ENCODE measurements at regions not wholly inside any gene's neighbourhood (a gene's known extent, or its start where the extent isn't known, plus 50 kb on each side); places are given as distances from the start of the nearest gene placed in this dataset.

DNA sequence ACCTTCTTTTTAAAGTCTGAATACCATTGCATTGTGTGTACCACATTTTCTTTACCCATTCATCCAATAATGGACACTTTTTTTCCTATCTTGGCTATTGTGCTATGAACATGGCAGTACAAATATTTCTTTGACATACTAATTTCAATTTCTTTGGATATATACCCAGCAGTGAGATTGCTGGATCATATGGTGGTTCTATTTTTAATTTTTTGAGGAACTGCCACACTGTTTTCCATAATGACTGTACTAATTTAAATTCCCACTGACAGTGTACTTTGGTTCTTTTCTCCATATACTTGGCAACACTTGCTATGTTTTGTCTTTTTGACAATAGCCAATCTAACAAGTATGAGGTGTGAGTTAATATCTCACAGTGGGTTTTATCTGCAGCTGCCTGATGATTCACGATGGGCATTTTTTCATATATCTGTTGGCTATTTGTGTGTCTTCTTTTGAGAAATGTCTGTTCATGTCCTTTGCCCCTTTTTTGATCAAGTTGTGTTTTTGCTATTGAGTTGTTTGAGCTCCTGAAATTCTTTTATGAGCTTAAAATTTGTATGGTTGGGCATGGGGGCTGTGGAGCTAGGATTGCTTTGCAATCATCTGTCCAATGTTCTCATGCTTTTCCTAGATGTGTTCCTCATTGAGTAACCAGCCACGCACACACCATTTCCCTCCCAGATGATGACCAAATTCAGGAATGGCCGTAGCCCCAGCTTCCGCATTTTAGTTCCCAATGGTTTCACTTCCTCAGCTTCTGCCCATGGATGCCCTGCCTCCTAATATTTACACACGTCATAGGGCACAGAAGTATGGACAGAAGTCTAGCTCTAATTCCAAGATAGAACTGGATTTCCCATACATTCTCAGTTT lies 380.0 kb upstream of the SGCG start:
- TF ChIP-seq, protein P1, sequence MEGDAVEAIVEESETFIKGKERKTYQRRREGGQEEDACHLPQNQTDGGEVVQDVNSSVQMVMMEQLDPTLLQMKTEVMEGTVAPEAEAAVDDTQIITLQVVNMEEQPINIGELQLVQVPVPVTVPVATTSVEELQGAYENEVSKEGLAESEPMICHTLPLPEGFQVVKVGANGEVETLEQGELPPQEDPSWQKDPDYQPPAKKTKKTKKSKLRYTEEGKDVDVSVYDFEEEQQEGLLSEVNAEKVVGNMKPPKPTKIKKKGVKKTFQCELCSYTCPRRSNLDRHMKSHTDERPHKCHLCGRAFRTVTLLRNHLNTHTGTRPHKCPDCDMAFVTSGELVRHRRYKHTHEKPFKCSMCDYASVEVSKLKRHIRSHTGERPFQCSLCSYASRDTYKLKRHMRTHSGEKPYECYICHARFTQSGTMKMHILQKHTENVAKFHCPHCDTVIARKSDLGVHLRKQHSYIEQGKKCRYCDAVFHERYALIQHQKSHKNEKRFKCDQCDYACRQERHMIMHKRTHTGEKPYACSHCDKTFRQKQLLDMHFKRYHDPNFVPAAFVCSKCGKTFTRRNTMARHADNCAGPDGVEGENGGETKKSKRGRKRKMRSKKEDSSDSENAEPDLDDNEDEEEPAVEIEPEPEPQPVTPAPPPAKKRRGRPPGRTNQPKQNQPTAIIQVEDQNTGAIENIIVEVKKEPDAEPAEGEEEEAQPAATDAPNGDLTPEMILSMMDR (IDR thresholded peaks at IDR 0.05), result no peak
- no peak for TF ChIP-seq POLR2A (IDR thresholded peaks at IDR 0.05)
